ENCODE measurements at regions not wholly inside any gene's neighbourhood (a gene's known extent, or its start where the extent isn't known, plus 50 kb on each side); places are given as distances from the start of the nearest gene placed in this dataset.

DNA sequence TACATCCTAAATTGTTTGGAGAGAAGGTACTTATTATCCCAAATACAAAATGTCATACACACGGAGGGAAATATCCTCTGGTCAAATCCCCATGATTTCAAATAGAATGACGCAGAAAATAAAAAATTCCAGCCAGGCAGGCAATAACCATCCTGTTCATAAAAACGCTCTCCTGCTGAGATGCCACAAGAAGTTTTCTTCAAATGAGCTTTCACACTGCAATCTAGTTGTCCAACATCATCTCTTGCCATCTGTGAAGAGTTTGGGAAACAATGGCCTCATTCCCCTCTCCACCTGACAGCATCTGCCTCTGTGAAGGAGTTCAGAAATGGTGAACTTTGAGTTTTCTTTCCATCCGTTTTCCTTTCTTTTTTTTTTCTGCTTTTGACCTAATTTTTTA is 83.3 kb upstream of the SLC30A5 start:
- no TSS peak for BruUV-seq (replicated peaks)
- CTCF ChIA-PET, result no interaction called here
- in situ Hi-C loops (cut with HindIII; ENCODE audit: low pct_unique_long_range_greater_than_20kb, low sequenced_read_pairs) (no loop called here), intact Hi-C loops (cut with micrococcal nuclease; ENCODE audit: unreplicated experiment) (no loop called here)
- Histone ChIP-seq H3K4me1 (ENCODE audit: control insufficient read depth, insufficient read depth, low read length) (no peaks in the 10 kb centered on the region), H3K9me3 (ENCODE audit: control insufficient read depth, insufficient read depth, low read depth, low read length) (no peaks in the 10 kb centered on the region), H3K27me3 (ENCODE audit: control insufficient read depth, insufficient read depth, low read length) (peaks cover 9% of the 10 kb centered on the region), H3K27ac (ENCODE audit: low read length) (no peak overlapping the region), H3K36me3 (ENCODE audit: control insufficient read depth, insufficient read depth, low read length) (no peaks in the 10 kb centered on the region), H3K4me3 (ENCODE audit: low read depth in 2 of 2, low read length in 2 of 2) (no peak overlapping the region)
- DNase-seq (ENCODE audit: low read depth, low spot score) (no peak), ATAC-seq (no peak)
- POLR2A ChIA-PET, result interaction anchor here (0.6 kb wide), 1 partner anchor 573 kb away, joined by 4 read pairs; no protein-coding TSS in a partner anchor
- TF ChIP-seq, protein P1, sequence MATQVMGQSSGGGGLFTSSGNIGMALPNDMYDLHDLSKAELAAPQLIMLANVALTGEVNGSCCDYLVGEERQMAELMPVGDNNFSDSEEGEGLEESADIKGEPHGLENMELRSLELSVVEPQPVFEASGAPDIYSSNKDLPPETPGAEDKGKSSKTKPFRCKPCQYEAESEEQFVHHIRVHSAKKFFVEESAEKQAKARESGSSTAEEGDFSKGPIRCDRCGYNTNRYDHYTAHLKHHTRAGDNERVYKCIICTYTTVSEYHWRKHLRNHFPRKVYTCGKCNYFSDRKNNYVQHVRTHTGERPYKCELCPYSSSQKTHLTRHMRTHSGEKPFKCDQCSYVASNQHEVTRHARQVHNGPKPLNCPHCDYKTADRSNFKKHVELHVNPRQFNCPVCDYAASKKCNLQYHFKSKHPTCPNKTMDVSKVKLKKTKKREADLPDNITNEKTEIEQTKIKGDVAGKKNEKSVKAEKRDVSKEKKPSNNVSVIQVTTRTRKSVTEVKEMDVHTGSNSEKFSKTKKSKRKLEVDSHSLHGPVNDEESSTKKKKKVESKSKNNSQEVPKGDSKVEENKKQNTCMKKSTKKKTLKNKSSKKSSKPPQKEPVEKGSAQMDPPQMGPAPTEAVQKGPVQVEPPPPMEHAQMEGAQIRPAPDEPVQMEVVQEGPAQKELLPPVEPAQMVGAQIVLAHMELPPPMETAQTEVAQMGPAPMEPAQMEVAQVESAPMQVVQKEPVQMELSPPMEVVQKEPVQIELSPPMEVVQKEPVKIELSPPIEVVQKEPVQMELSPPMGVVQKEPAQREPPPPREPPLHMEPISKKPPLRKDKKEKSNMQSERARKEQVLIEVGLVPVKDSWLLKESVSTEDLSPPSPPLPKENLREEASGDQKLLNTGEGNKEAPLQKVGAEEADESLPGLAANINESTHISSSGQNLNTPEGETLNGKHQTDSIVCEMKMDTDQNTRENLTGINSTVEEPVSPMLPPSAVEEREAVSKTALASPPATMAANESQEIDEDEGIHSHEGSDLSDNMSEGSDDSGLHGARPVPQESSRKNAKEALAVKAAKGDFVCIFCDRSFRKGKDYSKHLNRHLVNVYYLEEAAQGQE (IDR thresholded peaks at IDR 0.05; ENCODE audit: insufficient read depth in 1 of 2, low read depth in 2 of 2, low read length in 1 of 2), result no peak
- no peak for TF ChIP-seq POLR2AphosphoS5 (IDR thresholded peaks at IDR 0.05; ENCODE audit: low read depth, low read length)
- TF ChIP-seq TCF7L2 (IDR thresholded peaks at IDR 0.05; ENCODE audit: low read depth, low read length), result no peak
- TF ChIP-seq, protein P2, sequence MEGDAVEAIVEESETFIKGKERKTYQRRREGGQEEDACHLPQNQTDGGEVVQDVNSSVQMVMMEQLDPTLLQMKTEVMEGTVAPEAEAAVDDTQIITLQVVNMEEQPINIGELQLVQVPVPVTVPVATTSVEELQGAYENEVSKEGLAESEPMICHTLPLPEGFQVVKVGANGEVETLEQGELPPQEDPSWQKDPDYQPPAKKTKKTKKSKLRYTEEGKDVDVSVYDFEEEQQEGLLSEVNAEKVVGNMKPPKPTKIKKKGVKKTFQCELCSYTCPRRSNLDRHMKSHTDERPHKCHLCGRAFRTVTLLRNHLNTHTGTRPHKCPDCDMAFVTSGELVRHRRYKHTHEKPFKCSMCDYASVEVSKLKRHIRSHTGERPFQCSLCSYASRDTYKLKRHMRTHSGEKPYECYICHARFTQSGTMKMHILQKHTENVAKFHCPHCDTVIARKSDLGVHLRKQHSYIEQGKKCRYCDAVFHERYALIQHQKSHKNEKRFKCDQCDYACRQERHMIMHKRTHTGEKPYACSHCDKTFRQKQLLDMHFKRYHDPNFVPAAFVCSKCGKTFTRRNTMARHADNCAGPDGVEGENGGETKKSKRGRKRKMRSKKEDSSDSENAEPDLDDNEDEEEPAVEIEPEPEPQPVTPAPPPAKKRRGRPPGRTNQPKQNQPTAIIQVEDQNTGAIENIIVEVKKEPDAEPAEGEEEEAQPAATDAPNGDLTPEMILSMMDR (IDR thresholded peaks at IDR 0.05), result no peak
- TF ChIP-seq SIN3A (IDR thresholded peaks at IDR 0.05; ENCODE audit: borderline replicate concordance, insufficient read depth, low read depth, low read length), result no peak

GRCh38 chr5:69011910-69012309 is 81.9 kb upstream of the SLC30A5 start:
- no peak for ATAC-seq

More at GRCh38 chr5:69011910-69012309, 81.9 kb upstream of the SLC30A5 start:
- Histone ChIP-seq H3K4me1 (ENCODE audit: control insufficient read depth, insufficient read depth, low read length) (no peaks in the 10 kb centered on the region), H3K27me3 (ENCODE audit: control insufficient read depth, insufficient read depth, low read length) (peaks cover 9% of the 10 kb centered on the region), H3K9me3 (ENCODE audit: control insufficient read depth, insufficient read depth, low read depth, low read length) (no peaks in the 10 kb centered on the region), H3K27ac (ENCODE audit: low read length) (no peak overlapping the region), H3K36me3 (ENCODE audit: control insufficient read depth, insufficient read depth, low read length) (no peaks in the 10 kb centered on the region), H3K4me3 (ENCODE audit: low read depth in 2 of 2, low read length in 2 of 2) (no peak overlapping the region)
- no peak for DNase-seq (ENCODE audit: low read depth, low spot score)
- POLR2A ChIA-PET, result no interaction called here
- intact Hi-C loops (cut with micrococcal nuclease; ENCODE audit: unreplicated experiment), result no loop called here
- in situ Hi-C loops (cut with HindIII; ENCODE audit: low pct_unique_long_range_greater_than_20kb, low sequenced_read_pairs), result no loop called here
- CTCF ChIA-PET, result no interaction called here
- BruUV-seq (replicated peaks), result no TSS peak
- TF ChIP-seq SIN3A (IDR thresholded peaks at IDR 0.05; ENCODE audit: borderline replicate concordance, insufficient read depth, low read depth, low read length) (no peak), POLR2AphosphoS5 (IDR thresholded peaks at IDR 0.05; ENCODE audit: low read depth, low read length) (no peak)
- TF ChIP-seq, protein P1 (IDR thresholded peaks at IDR 0.05; ENCODE audit: insufficient read depth in 1 of 2, low read depth in 2 of 2, low read length in 1 of 2), result no peak
